HepG2 (cell line): ENCODE measurements at regions not wholly inside any gene's neighbourhood (a gene's known extent, or its start where the extent isn't known, plus 50 kb on each side); places are given as distances from the start of the nearest gene placed in this dataset.

ENCODE experiments used
- ATF7 ChIP-seq, 2 experiments: fragments of 450-650 bp in 1 of 2; sonication (generic) in 1 of 2; formaldehyde crosslinking in 1 of 2; IDR thresholded peaks; 2 replicates each; pipeline versions ENCODE4 v1.4.0 to v1.6.1; 2016 to 2020; ENCODE audit warnings: antibody characterized with exemption in 1 of 2, mild to moderate bottlenecking in 1 of 2, missing genetic modification reagents in 1 of 2
- CAMTA2 ChIP-seq: sonication (generic); formaldehyde crosslinking; IDR thresholded peaks from 2 replicates; pipeline ENCODE4 v1.4.0; 2020; ENCODE audit warnings: mild to moderate bottlenecking, missing genetic modification reagents, borderline replicate concordance
- FLYWCH1 ChIP-seq: sonication (generic); formaldehyde crosslinking; IDR thresholded peaks from 2 replicates; pipeline ENCODE4 v1.8.1; 2023; ENCODE audit warnings: mild to moderate bottlenecking, missing genetic modification reagents
- GTF2F1 ChIP-seq: fragments of 150-350 bp; IDR thresholded peaks from 2 replicates; pipeline ENCODE4 v1.6.1; 2014; ENCODE audit warnings: low read length
- HMGA1 ChIP-seq: sonication (generic); formaldehyde crosslinking; conservative IDR thresholded peaks from 2 replicates; pipeline ENCODE4 v1.4.0; 2020; ENCODE audit warnings: missing genetic modification reagents
- HNRNPLL ChIP-seq: fragments of 200-400 bp; formaldehyde crosslinking; IDR thresholded peaks from 2 replicates; pipeline ENCODE4 v1.6.1; 2017; ENCODE audit warnings: mild to moderate bottlenecking, low read depth, low read length; ENCODE audit not compliant: poor library complexity, severe bottlenecking
- PATZ1 ChIP-seq: sonication (generic); formaldehyde crosslinking; IDR thresholded peaks from 2 replicates; pipeline ENCODE4 v1.4.0; 2020; ENCODE audit warnings: missing genetic modification reagents
- PRDM4 ChIP-seq: sonication (generic); formaldehyde crosslinking; IDR thresholded peaks from 2 replicates; pipeline ENCODE4 v1.9.0; 2021; ENCODE audit warnings: missing genetic modification reagents, borderline replicate concordance
- SIN3A ChIP-seq: IDR thresholded peaks from 2 replicates; pipeline ENCODE4 v1.6.1; 2011; ENCODE audit warnings: low read depth, mild to moderate bottlenecking, control low read depth, low read length, borderline replicate concordance
- SYNCRIP ChIP-seq: fragments of 200-400 bp; formaldehyde crosslinking; IDR thresholded peaks from 2 replicates; pipeline ENCODE4 v1.6.1; 2018; ENCODE audit warnings: mild to moderate bottlenecking, low read depth, low read length; ENCODE audit not compliant: insufficient read depth
- TEAD3 ChIP-seq: optimal IDR thresholded peaks from 2 replicates; pipeline ENCODE3; 2016; ENCODE audit warnings: borderline replicate concordance
- TIGD3 ChIP-seq: sonication (generic); formaldehyde crosslinking; IDR thresholded peaks from 2 replicates; pipeline ENCODE4 v1.5.1; 2020; ENCODE audit warnings: mild to moderate bottlenecking, missing genetic modification reagents, borderline replicate concordance
- TOPORS ChIP-seq: sonication (generic); formaldehyde crosslinking; IDR thresholded peaks from 2 replicates; pipeline ENCODE4 v1.8.0; 2023; ENCODE audit warnings: mild to moderate bottlenecking, missing genetic modification reagents
- ZFP1 ChIP-seq: IDR thresholded peaks from 2 replicates; pipeline ENCODE4 v1.6.1; 2016
- ZGPAT ChIP-seq: IDR thresholded peaks from 2 replicates; pipeline ENCODE4 v1.6.1; 2016; ENCODE audit warnings: mild to moderate bottlenecking
- ZNF207 ChIP-seq: fragments of 450-650 bp; IDR thresholded peaks from 2 replicates; pipeline ENCODE4 v1.6.1; 2016; ENCODE audit warnings: antibody characterized with exemption, borderline replicate concordance
- ZNF296 ChIP-seq: sonication (generic); formaldehyde crosslinking; conservative IDR thresholded peaks from 2 replicates; pipeline ENCODE4 v1.5.0; 2020; ENCODE audit warnings: mild to moderate bottlenecking, missing genetic modification reagents
- ZNF317 ChIP-seq: sonication (generic); formaldehyde crosslinking; IDR thresholded peaks from 2 replicates; pipeline ENCODE4 v1.5.0; 2020; ENCODE audit warnings: mild to moderate bottlenecking, missing genetic modification reagents
- ZNF547 ChIP-seq: sonication (generic); formaldehyde crosslinking; IDR thresholded peaks from 2 replicates; pipeline ENCODE4 v1.5.1; 2020; ENCODE audit warnings: mild to moderate bottlenecking, missing genetic modification reagents
- ZNF549 ChIP-seq: sonication (generic); formaldehyde crosslinking; IDR thresholded peaks from 2 replicates; pipeline ENCODE4 v1.5.0; 2020; ENCODE audit warnings: missing genetic modification reagents
- ZNF598 ChIP-seq: sonication (generic); formaldehyde crosslinking; IDR thresholded peaks from 2 replicates; pipeline ENCODE4 v1.5.1; 2020; ENCODE audit warnings: mild to moderate bottlenecking, missing genetic modification reagents, borderline replicate concordance
- ZNF816 ChIP-seq: sonication (generic); formaldehyde crosslinking; IDR thresholded peaks from 2 replicates; pipeline ENCODE4 v1.8.0; 2022; ENCODE audit warnings: missing genetic modification reagents, mild to moderate bottlenecking, borderline replicate concordance
- ZSCAN12 ChIP-seq: sonication (generic); formaldehyde crosslinking; IDR thresholded peaks from 2 replicates; pipeline ENCODE4 v1.9.0; 2021; ENCODE audit warnings: mild to moderate bottlenecking, missing genetic modification reagents

- TF ChIP-seq ZSCAN12 (CRISPR knock-in tag) (no peak), FLYWCH1 (no peak), ZNF317 (CRISPR knock-in tag) (no peak), HMGA1 (CRISPR knock-in tag) (no peak), CAMTA2 (CRISPR knock-in tag) (no peak), ZNF547 (CRISPR knock-in tag) (no peak; the same call in 1 of the 2 replicates), PRDM4 (CRISPR knock-in tag) (no peak), HNRNPLL (no peak), SIN3A (no peak), ZFP1 (CRISPR knock-in tag) (0 out of 2 replicates have a peak, but pooled peaks have one; percentile 40), ZNF816 (CRISPR knock-in tag) (no peak), ZGPAT (CRISPR knock-in tag) (peak; percentile 76), ATF7 (IDR thresholded peaks at IDR 0.05) (no peak), ATF7 (CRISPR knock-in tag; IDR thresholded peaks at IDR 0.05) (no peak), ZNF549 (CRISPR knock-in tag) (no peak), SYNCRIP (no peak), ZNF207 (no peak), PATZ1 (CRISPR knock-in tag) (peak; percentile 35; the same call in 1 of the 2 replicates), TEAD3 (CRISPR knock-in tag) (peak; percentile 90), ZNF598 (CRISPR knock-in tag) (no peak), ZNF296 (no peak), TOPORS (no peak; the same call in 1 of the 2 replicates), GTF2F1 (no peak), TIGD3 (CRISPR knock-in tag) (no peak)
Observed at GRCh38 chr2:206846981-206847834, 81.8 kb downstream of the FASTKD2 start (continued).
